Neural crest cell (in vitro differentiated cells): ENCODE measurements at regions not wholly inside any gene's neighbourhood (a gene's known extent, or its start where the extent isn't known, plus 50 kb on each side); places are given as distances from the start of the nearest gene placed in this dataset.

Source experiments
- DNase-seq: peaks from one replicate; pipeline ENCODE4 v3.0.0; 2021; ENCODE audit warnings: low read depth, mixed read lengths, low spot score
- H3K27ac Mint-ChIP-seq: one replicate; pipeline ENCODE4 v1.8.0; 2021; ENCODE audit warnings: mild to moderate bottlenecking, mixed read lengths; ENCODE audit not compliant: unreplicated experiment
- H3K27me3 Mint-ChIP-seq: 2 replicates; pipeline ENCODE4 v1.8.0; 2021; ENCODE audit warnings: low read depth, mild to moderate bottlenecking, mixed read lengths
- H3K36me3 Mint-ChIP-seq: 2 replicates; pipeline ENCODE4 v1.8.0; 2021; ENCODE audit warnings: low read depth, mild to moderate bottlenecking, mixed read lengths
- H3K4me1 Mint-ChIP-seq: 2 replicates; pipeline ENCODE4 v1.8.0; 2021; ENCODE audit warnings: mixed read lengths
- H3K4me3 Mint-ChIP-seq: one replicate; pipeline ENCODE4 v1.8.0; 2021; ENCODE audit warnings: mild to moderate bottlenecking, mixed read lengths
- H3K9me3 Mint-ChIP-seq: 2 replicates; pipeline ENCODE4 v1.8.0; 2021; ENCODE audit warnings: mixed read lengths
- CTCF ChIP-seq: fragments of 200-600 bp; sonication (generic); conservative IDR thresholded peaks from 2 replicates; pipeline ENCODE4 v1.5.0; 2021; ENCODE audit warnings: antibody characterized with exemption, mild to moderate bottlenecking

GRCh38 chr5:66417781-66418180 lies 178.4 kb upstream of the MAST4 start:
- peaks cover 10% of the 10 kb centered on the region for H3K9me3 Mint-ChIP-seq
- no peaks in the 10 kb centered on the region for H3K27me3 Mint-ChIP-seq
- no peak overlapping the region for H3K4me3 Mint-ChIP-seq
- H3K27ac Mint-ChIP-seq = no peak overlapping the region
- TF ChIP-seq CTCF = no peak
- no peaks in the 10 kb centered on the region for H3K36me3 Mint-ChIP-seq
- DNase-seq = no peak
- H3K4me1 Mint-ChIP-seq = no peaks in the 10 kb centered on the region

GRCh38 chr5:66423484-66423883 lies 172.7 kb upstream of the MAST4 start:
- H3K9me3 Mint-ChIP-seq = peaks cover 12% of the 10 kb centered on the region
- DNase-seq = no peak
- H3K36me3 Mint-ChIP-seq = peaks cover 2% of the 10 kb centered on the region
- H3K27ac Mint-ChIP-seq = no peak overlapping the region
- no peak for TF ChIP-seq CTCF
- no peak overlapping the region for H3K4me3 Mint-ChIP-seq
- no peaks in the 10 kb centered on the region for H3K27me3 Mint-ChIP-seq
- no peaks in the 10 kb centered on the region for H3K4me1 Mint-ChIP-seq

GRCh38 chr5:66425842-66426241 lies 170.4 kb upstream of the MAST4 start:
- TF ChIP-seq CTCF = no peak
- H3K27me3 Mint-ChIP-seq = peaks cover 3% of the 10 kb centered on the region
- H3K9me3 Mint-ChIP-seq = peaks cover 8% of the 10 kb centered on the region
- peaks cover 2% of the 10 kb centered on the region for H3K36me3 Mint-ChIP-seq
- H3K4me3 Mint-ChIP-seq = no peak overlapping the region
- no peak for DNase-seq
- H3K27ac Mint-ChIP-seq = no peak overlapping the region
- H3K4me1 Mint-ChIP-seq = no peaks in the 10 kb centered on the region

GRCh38 chr5:66426259-66427138 lies 169.7 kb upstream of the MAST4 start:
- no peak for DNase-seq
- Mint-ChIP-seq H3K9me3 (peaks cover 8% of the 10 kb centered on the region), H3K36me3 (peaks cover 2% of the 10 kb centered on the region), H3K4me1 (no peaks in the 10 kb centered on the region), H3K27me3 (peaks cover 3% of the 10 kb centered on the region), H3K27ac (no peak overlapping the region), H3K4me3 (no peak overlapping the region)
- no peak for TF ChIP-seq CTCF

- Mint-ChIP-seq H3K27me3 (peaks cover 3% of the 10 kb centered on the region), H3K36me3 (peaks cover 2% of the 10 kb centered on the region), H3K4me1 (no peaks in the 10 kb centered on the region), H3K9me3 (peaks cover 8% of the 10 kb centered on the region), H3K27ac (no peak overlapping the region), H3K4me3 (no peak overlapping the region)
- no peak for DNase-seq
- TF ChIP-seq CTCF = no peak
Observed at GRCh38 chr5:66427139-66427442, 169.1 kb upstream of the MAST4 start.
